ENCODE measurements at regions not wholly inside any gene's neighbourhood (a gene's known extent, or its start where the extent isn't known, plus 50 kb on each side); places are given as distances from the start of the nearest gene placed in this dataset.

GRCh38 chr17:57174591-57174990 lies 81.7 kb upstream of the MSI2 start:
- in situ Hi-C loops (cut with HindIII; ENCODE audit: low sequenced_read_pairs) = no loop called here

GRCh38 chr17:57178839-57179238 lies 77.5 kb upstream of the MSI2 start:
- in situ Hi-C loops (cut with HindIII; ENCODE audit: low sequenced_read_pairs) = no loop called here

GRCh38 chr17:57182621-57183020 lies 73.7 kb upstream of the MSI2 start:
- in situ Hi-C loops (cut with HindIII; ENCODE audit: low sequenced_read_pairs) = no loop called here

- in situ Hi-C loops (cut with HindIII; ENCODE audit: low sequenced_read_pairs) = no loop called here
Observed at GRCh38 chr17:57186226-57187019, 69.9 kb upstream of the MSI2 start.

GRCh38 chr17:57187391-57187790 lies 68.9 kb upstream of the MSI2 start:
- in situ Hi-C loops (cut with HindIII; ENCODE audit: low sequenced_read_pairs) = no loop called here

- in situ Hi-C loops (cut with HindIII; ENCODE audit: low sequenced_read_pairs) = no loop called here
Observed at GRCh38 chr17:57195785-57196460, 60.4 kb upstream of the MSI2 start.

GRCh38 chr17:57197466-57198071 lies 58.8 kb upstream of the MSI2 start:
- in situ Hi-C loops (cut with HindIII; ENCODE audit: low sequenced_read_pairs) = no loop called here

- in situ Hi-C loops (cut with HindIII; ENCODE audit: low sequenced_read_pairs) = loop anchor here (10.0 kb wide), 1 partner anchor 57 kb away; no protein-coding TSS in a partner anchor
Observed at GRCh38 chr17:57201481-57201880, 54.8 kb upstream of the MSI2 start.

GRCh38 chr17:57203040-57203439 lies 53.3 kb upstream of the MSI2 start:
- in situ Hi-C loops (cut with HindIII; ENCODE audit: low sequenced_read_pairs) = loop anchor here (10.0 kb wide), 1 partner anchor 58 kb away; no protein-coding TSS in a partner anchor
